ENCODE measurements at regions not wholly inside any gene's neighbourhood (a gene's known extent, or its start where the extent isn't known, plus 50 kb on each side); places are given as distances from the start of the nearest gene placed in this dataset.

DNA sequence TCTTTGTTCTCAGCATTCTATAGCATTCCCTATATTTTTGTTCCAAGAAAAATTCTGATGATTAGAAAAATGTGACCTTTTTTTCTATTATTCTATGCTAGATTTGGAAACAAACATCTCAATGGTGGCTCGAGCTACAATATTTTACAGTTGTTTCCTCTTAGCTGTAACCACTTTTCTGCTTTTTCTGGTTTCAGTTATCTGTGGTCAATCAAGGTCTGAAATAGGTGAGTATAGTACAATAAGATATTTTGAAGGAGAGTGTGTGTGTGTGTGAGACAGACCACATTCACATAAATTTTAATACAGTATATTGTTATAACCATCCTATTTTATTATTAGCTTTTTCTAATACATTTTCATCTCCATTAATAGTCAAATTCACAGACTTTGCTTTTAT is 564.5 kb upstream of the GHITM start:
- H3K9me3 ChIP-seq (ENCODE audit: control insufficient read depth, low read length), result no peaks in the 10 kb centered on the region

DNA sequence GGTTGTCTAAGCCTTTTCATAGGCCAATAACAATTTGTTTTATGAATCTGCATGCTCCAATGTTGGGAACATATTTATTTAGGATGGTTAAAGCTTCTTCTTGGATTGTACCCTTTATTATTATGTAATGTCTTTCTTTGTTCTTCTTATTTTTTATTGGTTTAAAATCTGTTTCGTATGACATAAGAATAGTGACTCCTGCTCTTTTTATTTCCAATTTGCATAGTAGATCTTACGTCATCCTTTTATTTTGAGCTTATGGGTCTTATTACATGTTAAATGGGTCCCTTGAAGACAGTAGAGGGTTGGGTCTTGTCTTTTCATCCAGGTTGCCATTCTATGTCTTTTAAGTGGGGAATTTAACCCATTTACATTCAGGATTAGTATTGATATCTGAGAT is 561.9 kb upstream of the GHITM start:
- Histone ChIP-seq H3K4me3 (ENCODE audit: insufficient read depth, low read depth, low read length, poor library complexity, severe bottlenecking) (no peak overlapping the region), H3K27me3 (replicated peaks; ENCODE audit: control insufficient read depth, insufficient read depth, low read length, poor library complexity, severe bottlenecking) (no peaks in the 10 kb centered on the region), H3K36me3 (ENCODE audit: control insufficient read depth, insufficient read depth, low read length) (no peaks in the 10 kb centered on the region), H3K4me1 (ENCODE audit: control insufficient read depth, insufficient read depth, low read length, poor library complexity, severe bottlenecking) (no peaks in the 10 kb centered on the region), H3K27ac (ENCODE audit: insufficient read depth, low read length, poor library complexity, severe bottlenecking) (no peak overlapping the region), H3K9me3 (ENCODE audit: control insufficient read depth, low read length) (no peaks in the 10 kb centered on the region)
- DNase-seq, result no peak

More for the DNA sequence above, 564.5 kb upstream of the GHITM start:
- H3K36me3 ChIP-seq (ENCODE audit: control insufficient read depth, insufficient read depth, low read length), result no peaks in the 10 kb centered on the region
- H3K27me3 ChIP-seq (replicated peaks; ENCODE audit: control insufficient read depth, insufficient read depth, low read length, poor library complexity, severe bottlenecking), result no peaks in the 10 kb centered on the region
- H3K27ac ChIP-seq (ENCODE audit: insufficient read depth, low read length, poor library complexity, severe bottlenecking), result no peak overlapping the region
- no peaks in the 10 kb centered on the region for H3K4me1 ChIP-seq (ENCODE audit: control insufficient read depth, insufficient read depth, low read length, poor library complexity, severe bottlenecking)
- no peak for DNase-seq
- H3K4me3 ChIP-seq (ENCODE audit: insufficient read depth, low read depth, low read length, poor library complexity, severe bottlenecking), result no peak overlapping the region

DNA sequence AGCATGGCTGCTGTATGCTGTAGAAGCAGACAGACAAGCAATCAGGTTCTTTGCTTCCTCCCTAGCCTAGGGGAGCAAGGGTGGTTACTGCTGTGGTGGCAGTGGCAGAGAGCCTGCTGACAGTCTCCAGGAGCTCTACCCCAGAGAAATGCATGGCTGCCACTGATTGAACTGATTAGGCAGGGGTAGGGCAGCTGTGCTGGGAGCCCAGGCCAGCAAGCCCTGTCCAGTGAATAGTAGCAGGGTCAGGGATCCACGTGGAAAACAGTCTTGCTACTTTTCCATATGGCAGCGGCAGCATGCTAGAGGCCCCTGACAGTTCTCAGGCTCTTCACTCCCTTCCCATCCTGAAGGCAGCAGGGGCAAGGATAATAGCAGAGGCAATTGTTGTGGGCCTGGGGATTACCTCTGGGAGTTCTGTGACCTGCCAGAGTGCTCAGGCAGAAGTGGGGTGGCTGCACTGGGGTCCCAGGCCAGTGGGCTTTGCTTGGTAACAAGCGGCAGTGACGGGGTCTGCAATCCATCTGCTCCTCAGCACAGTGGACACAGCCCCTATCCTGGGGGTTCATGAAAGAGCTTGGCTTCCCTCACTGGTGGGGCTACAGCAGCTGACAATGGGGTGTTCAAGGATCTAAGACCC is 558.8 kb upstream of the GHITM start:
- Histone ChIP-seq H3K4me1 (ENCODE audit: control insufficient read depth, insufficient read depth, low read length, poor library complexity, severe bottlenecking) (no peaks in the 10 kb centered on the region), H3K36me3 (ENCODE audit: control insufficient read depth, insufficient read depth, low read length) (no peaks in the 10 kb centered on the region), H3K4me3 (ENCODE audit: insufficient read depth, low read depth, low read length, poor library complexity, severe bottlenecking) (no peak overlapping the region), H3K27me3 (replicated peaks; ENCODE audit: control insufficient read depth, insufficient read depth, low read length, poor library complexity, severe bottlenecking) (no peaks in the 10 kb centered on the region), H3K9me3 (ENCODE audit: control insufficient read depth, low read length) (no peaks in the 10 kb centered on the region), H3K27ac (ENCODE audit: insufficient read depth, low read length, poor library complexity, severe bottlenecking) (no peak overlapping the region)
- DNase-seq, result no peak

DNA sequence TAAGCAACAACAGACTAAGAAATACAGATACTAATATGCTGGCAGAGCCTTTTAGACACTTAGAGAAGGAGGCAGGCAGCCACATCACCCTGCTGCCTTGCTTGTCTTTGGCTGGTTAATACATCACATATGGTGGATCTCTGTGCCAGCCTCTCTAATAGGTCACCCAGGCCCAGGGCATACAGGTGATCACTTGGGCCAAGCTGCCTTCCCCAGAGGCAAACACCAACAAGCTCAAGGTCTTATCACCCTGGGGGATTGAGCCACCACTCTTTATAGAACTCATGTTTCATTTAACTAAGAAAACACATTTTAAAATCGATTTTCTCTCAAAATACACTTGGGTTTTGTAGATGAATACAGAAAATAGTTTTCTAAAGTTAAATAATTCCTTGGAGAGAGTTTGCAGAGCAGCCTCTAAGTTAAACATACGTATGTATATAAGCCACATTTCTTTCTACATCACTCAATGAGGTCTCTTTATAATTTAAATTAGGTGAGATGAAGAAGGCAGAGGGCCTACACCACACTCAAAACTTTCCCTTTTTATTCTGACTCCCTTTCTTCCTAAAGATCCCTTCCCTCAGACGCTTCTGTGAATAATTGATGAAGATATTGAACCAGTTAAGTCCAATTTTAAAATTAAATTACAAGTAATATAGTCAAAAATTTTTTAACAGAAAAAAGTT is 556.8 kb upstream of the GHITM start:
- Histone ChIP-seq H3K4me3 (ENCODE audit: insufficient read depth, low read depth, low read length, poor library complexity, severe bottlenecking) (no peak overlapping the region), H3K27ac (ENCODE audit: insufficient read depth, low read length, poor library complexity, severe bottlenecking) (no peak overlapping the region), H3K4me1 (ENCODE audit: control insufficient read depth, insufficient read depth, low read length, poor library complexity, severe bottlenecking) (no peaks in the 10 kb centered on the region), H3K9me3 (ENCODE audit: control insufficient read depth, low read length) (no peaks in the 10 kb centered on the region), H3K36me3 (ENCODE audit: control insufficient read depth, insufficient read depth, low read length) (no peaks in the 10 kb centered on the region), H3K27me3 (replicated peaks; ENCODE audit: control insufficient read depth, insufficient read depth, low read length, poor library complexity, severe bottlenecking) (no peaks in the 10 kb centered on the region)
- DNase-seq, result no peak

DNA sequence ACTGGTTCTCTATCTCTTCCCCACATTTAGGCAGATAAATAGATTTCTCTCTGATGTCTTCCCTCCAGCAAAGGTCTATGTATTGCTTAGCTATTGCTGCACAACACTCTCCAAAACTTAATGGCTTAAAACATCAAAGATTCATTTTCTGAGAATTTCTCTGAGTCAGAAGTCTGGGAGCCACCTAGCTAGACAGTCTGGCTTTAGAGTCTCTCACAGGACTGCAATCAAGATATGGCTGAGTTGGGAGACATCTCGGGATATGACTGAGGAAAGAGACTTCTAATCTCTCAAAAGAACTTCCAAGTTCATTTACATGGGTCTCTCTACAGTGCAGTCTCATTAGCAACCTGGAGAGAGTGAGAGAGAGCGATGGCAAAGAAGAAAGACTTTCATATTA is 553.6 kb upstream of the GHITM start:
- Histone ChIP-seq H3K36me3 (ENCODE audit: control insufficient read depth, insufficient read depth, low read length) (no peaks in the 10 kb centered on the region), H3K4me3 (ENCODE audit: insufficient read depth, low read depth, low read length, poor library complexity, severe bottlenecking) (no peak overlapping the region), H3K4me1 (ENCODE audit: control insufficient read depth, insufficient read depth, low read length, poor library complexity, severe bottlenecking) (no peaks in the 10 kb centered on the region), H3K27ac (ENCODE audit: insufficient read depth, low read length, poor library complexity, severe bottlenecking) (no peak overlapping the region), H3K27me3 (replicated peaks; ENCODE audit: control insufficient read depth, insufficient read depth, low read length, poor library complexity, severe bottlenecking) (no peaks in the 10 kb centered on the region), H3K9me3 (ENCODE audit: control insufficient read depth, low read length) (no peaks in the 10 kb centered on the region)
- DNase-seq, result no peak

DNA sequence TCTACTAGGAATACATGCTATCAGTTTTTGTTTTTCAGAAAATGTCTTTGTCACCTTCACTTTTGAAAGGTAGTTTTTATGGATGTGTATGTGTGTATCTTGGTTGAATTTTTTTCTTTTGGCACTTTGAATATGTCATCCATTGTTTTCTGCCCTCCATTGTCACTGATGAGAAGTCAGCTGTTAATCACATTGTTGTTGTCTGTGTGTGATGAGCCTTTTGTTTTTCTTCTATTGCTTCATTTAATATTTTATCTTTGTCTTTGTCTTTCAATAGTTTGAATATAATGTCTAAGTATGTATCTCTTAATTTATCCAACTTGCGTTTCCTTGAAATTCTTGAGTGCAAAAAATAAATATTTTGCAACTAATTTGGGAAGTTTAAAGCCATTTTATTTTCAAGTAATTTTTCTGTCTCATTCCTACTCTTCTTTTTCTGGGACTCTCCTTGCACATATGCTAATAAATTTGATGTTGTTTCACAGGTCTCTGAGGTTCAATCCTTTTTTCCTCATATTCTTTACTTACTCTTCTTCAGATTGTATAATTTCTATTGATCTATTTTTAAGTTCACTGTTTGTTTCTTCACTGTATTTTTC is 546.9 kb upstream of the GHITM start:
- H3K36me3 ChIP-seq (ENCODE audit: control insufficient read depth, insufficient read depth, low read length), result no peaks in the 10 kb centered on the region
- no peaks in the 10 kb centered on the region for H3K4me1 ChIP-seq (ENCODE audit: control insufficient read depth, insufficient read depth, low read length, poor library complexity, severe bottlenecking)
- H3K9me3 ChIP-seq (ENCODE audit: control insufficient read depth, low read length), result no peaks in the 10 kb centered on the region
- H3K27me3 ChIP-seq (replicated peaks; ENCODE audit: control insufficient read depth, insufficient read depth, low read length, poor library complexity, severe bottlenecking), result no peaks in the 10 kb centered on the region
- no peak overlapping the region for H3K27ac ChIP-seq (ENCODE audit: insufficient read depth, low read length, poor library complexity, severe bottlenecking)
- no peak overlapping the region for H3K4me3 ChIP-seq (ENCODE audit: insufficient read depth, low read depth, low read length, poor library complexity, severe bottlenecking)
- no peak for DNase-seq

DNA sequence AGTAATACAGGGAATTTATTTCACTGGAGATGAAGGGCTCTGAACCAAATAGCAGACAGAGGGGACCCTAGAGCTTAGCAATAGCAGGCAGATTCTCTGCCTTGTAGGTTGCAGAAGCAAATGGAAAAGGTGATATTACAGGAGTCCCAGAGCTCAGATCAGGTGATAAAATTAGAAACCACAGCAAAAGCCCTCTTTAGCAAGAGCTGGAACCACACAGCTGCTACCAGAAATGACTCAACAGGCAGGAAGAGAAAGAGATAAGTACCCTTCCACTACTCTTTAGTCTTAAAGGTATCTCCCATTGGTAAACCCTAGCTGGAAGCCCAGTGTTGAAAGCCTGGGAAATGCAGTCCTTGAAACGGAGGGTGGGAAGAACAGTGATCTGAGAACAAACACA is 535.6 kb upstream of the GHITM start:
- DNase-seq, result no peak
- no peaks in the 10 kb centered on the region for H3K27me3 ChIP-seq (replicated peaks; ENCODE audit: control insufficient read depth, insufficient read depth, low read length, poor library complexity, severe bottlenecking)
- no peaks in the 10 kb centered on the region for H3K4me1 ChIP-seq (ENCODE audit: control insufficient read depth, insufficient read depth, low read length, poor library complexity, severe bottlenecking)
- no peak overlapping the region for H3K4me3 ChIP-seq (ENCODE audit: insufficient read depth, low read depth, low read length, poor library complexity, severe bottlenecking)
- H3K9me3 ChIP-seq (ENCODE audit: control insufficient read depth, low read length), result no peaks in the 10 kb centered on the region
- H3K36me3 ChIP-seq (ENCODE audit: control insufficient read depth, insufficient read depth, low read length), result no peaks in the 10 kb centered on the region
- H3K27ac ChIP-seq (ENCODE audit: insufficient read depth, low read length, poor library complexity, severe bottlenecking), result no peak overlapping the region

DNA sequence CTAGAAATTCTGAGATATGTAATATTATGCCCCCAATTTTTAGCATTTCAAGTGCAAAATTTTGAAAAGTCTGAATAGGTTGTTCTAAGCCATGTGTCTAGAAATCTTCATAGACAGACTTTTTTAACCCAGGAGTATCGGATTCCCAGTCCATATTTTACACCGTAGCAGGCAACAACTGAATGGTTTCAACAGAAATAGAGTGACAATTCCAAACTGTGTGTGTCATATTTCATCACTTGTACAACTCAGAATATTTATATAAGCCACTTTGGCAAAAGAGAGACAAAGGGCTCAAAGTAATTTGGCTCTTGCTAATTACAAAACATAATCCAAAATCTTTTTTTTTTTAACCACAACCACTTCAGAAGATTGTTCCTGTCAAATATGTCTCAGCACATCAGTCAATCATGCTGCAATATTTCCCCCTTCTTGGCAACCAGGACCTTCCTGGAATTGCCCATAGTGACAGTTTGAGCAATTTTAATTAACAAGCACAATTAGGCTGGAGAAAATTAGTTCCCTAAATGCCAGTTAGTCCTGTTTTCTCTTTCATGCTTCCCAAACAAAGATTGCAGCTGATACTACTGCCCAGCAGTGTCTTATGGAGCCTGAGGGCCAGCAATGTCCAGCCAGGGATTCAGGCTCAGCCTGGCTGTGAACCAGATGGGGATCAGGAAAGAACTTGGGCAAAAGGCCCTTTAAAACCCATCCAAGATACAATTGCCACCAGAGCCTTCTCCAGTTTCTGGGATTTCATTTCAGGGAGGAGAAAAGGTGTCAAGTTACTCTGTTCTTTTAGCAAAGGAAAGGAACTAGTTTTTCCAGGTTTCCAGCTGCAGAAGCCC is 533.3 kb upstream of the GHITM start:
- no peaks in the 10 kb centered on the region for H3K27me3 ChIP-seq (replicated peaks; ENCODE audit: control insufficient read depth, insufficient read depth, low read length, poor library complexity, severe bottlenecking)
- peaks cover 6% of the 10 kb centered on the region for H3K9me3 ChIP-seq (ENCODE audit: control insufficient read depth, low read length)
- no peaks in the 10 kb centered on the region for H3K36me3 ChIP-seq (ENCODE audit: control insufficient read depth, insufficient read depth, low read length)
- DNase-seq, result no peak
- no peaks in the 10 kb centered on the region for H3K4me1 ChIP-seq (ENCODE audit: control insufficient read depth, insufficient read depth, low read length, poor library complexity, severe bottlenecking)
- H3K4me3 ChIP-seq (ENCODE audit: insufficient read depth, low read depth, low read length, poor library complexity, severe bottlenecking), result no peak overlapping the region
- no peak overlapping the region for H3K27ac ChIP-seq (ENCODE audit: insufficient read depth, low read length, poor library complexity, severe bottlenecking)

DNA sequence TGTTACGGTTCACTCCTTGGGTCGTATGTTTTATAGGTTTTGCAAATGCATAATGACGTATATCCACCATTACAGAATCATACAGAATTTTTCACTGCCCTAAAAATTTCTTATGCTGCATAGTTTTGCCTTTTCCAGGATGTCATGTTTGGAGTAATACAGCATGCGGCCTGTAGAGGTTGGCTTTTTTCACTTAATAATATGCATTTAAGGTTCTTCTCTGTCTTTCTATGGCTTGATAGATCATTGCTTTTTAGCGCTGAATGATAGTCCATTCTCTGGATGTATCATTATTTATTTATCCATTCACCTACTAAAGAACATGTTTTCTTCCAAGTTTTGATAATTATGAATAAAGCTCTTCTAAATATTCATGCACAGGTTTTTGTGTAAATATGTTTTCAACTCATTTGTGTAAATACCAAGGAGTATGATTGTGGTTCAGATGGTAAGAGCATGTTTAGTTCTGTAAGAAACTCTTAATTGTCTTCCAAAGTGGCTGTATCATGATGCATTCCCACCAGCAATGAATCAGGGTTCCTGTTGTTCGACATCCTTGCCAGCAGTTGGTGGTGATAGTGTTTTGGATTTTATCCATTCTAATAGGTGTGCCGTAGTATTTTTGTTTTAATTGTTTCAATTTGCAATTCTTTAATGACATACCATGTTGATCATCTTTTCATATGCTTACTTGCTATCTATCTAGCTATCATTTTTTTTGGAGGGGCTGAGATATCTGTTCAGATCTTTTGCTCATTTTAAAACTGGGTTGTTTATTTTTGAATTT is 531.2 kb upstream of the GHITM start:
- no peaks in the 10 kb centered on the region for H3K36me3 ChIP-seq (ENCODE audit: control insufficient read depth, insufficient read depth, low read length)
- no peak for DNase-seq
- H3K9me3 ChIP-seq (ENCODE audit: control insufficient read depth, low read length), result peaks cover 6% of the 10 kb centered on the region
- H3K4me3 ChIP-seq (ENCODE audit: insufficient read depth, low read depth, low read length, poor library complexity, severe bottlenecking), result no peak overlapping the region
- no peaks in the 10 kb centered on the region for H3K27me3 ChIP-seq (replicated peaks; ENCODE audit: control insufficient read depth, insufficient read depth, low read length, poor library complexity, severe bottlenecking)
- H3K27ac ChIP-seq (ENCODE audit: insufficient read depth, low read length, poor library complexity, severe bottlenecking), result no peak overlapping the region
- no peaks in the 10 kb centered on the region for H3K4me1 ChIP-seq (ENCODE audit: control insufficient read depth, insufficient read depth, low read length, poor library complexity, severe bottlenecking)

Measured in effector memory CD4-positive, alpha-beta T cell (primary cell).